Esophagus squamous epithelium (tissue), 4 donors: ENCODE measurements at regions not wholly inside any gene's neighbourhood (a gene's known extent, or its start where the extent isn't known, plus 50 kb on each side); places are given as distances from the start of the nearest gene placed in this dataset.

Experiments
- POLR2A ChIP-seq, 4 donors: fragments of 450-650 bp; IDR thresholded peaks; one replicate each; pipeline ENCODE4 v1.6.1; 2017; ENCODE audit warnings: antibody characterized with exemption in 4 of 4, mild to moderate bottlenecking in 4 of 4, moderate library complexity in 3 of 4
- TF ChIP-seq, protein P1 (sequence below), 6 experiments: fragments of 450-650 bp in 4 of 6; fragments of 200-600 bp in 2 of 6; sonication (generic) in 2 of 6; IDR thresholded peaks; one replicate each; pipeline ENCODE4 v1.5.1; 2016 to 2019; ENCODE audit warnings: antibody characterized with exemption in 6 of 6, mild to moderate bottlenecking in 4 of 6, moderate library complexity in 4 of 6

DNA sequence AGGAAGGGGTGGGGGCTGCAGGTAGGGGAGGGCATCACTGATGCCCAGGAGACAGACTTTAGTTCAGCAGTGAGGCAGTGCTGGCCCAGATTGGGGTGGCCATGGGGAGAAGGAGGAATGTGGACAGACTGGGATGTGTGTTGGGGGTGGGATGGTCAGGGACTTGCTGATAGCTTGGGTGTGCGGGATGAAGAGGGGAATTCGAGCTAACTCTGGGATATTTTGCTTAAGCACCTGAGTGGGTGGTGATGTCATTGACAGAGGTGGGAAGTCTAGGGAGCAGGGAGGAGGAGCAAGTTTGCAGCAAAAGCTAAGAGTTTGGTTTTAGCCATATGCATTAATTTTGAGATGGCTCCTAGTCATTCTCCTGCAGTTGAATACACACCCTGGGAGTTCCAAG, 207.5 kb downstream of the RPLP1 start:
- TF ChIP-seq POLR2A (IDR thresholded peaks at IDR 0.05) = no peak
- TF ChIP-seq, protein P1, sequence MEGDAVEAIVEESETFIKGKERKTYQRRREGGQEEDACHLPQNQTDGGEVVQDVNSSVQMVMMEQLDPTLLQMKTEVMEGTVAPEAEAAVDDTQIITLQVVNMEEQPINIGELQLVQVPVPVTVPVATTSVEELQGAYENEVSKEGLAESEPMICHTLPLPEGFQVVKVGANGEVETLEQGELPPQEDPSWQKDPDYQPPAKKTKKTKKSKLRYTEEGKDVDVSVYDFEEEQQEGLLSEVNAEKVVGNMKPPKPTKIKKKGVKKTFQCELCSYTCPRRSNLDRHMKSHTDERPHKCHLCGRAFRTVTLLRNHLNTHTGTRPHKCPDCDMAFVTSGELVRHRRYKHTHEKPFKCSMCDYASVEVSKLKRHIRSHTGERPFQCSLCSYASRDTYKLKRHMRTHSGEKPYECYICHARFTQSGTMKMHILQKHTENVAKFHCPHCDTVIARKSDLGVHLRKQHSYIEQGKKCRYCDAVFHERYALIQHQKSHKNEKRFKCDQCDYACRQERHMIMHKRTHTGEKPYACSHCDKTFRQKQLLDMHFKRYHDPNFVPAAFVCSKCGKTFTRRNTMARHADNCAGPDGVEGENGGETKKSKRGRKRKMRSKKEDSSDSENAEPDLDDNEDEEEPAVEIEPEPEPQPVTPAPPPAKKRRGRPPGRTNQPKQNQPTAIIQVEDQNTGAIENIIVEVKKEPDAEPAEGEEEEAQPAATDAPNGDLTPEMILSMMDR (IDR thresholded peaks at IDR 0.05) = no peak
